Stimulated activated naive CD8-positive, alpha-beta T cell treated with anti-CD3 and anti-CD28 coated beads, Interleukin-15, Interleukin-2, amounts not matched to agents 100 ng/mL and 50 ng/mL, for 24 hours (primary cell): ENCODE measurements at regions not wholly inside any gene's neighbourhood (a gene's known extent, or its start where the extent isn't known, plus 50 kb on each side); places are given as distances from the start of the nearest gene placed in this dataset.

Source experiments
- H3K27ac Mint-ChIP-seq: one replicate; pipeline ENCODE4 v1.8.0; 2021; ENCODE audit warnings: mild to moderate bottlenecking, mixed read lengths
- H3K27me3 Mint-ChIP-seq: one replicate; pipeline ENCODE4 v1.8.0; 2021; ENCODE audit warnings: mixed read lengths
- H3K36me3 Mint-ChIP-seq: one replicate; pipeline ENCODE4 v1.8.0; 2021; ENCODE audit warnings: low read depth, mixed read lengths
- H3K4me1 Mint-ChIP-seq: one replicate; pipeline ENCODE4 v1.8.0; 2021; ENCODE audit warnings: low read depth, mixed read lengths
- H3K4me3 Mint-ChIP-seq: one replicate; pipeline ENCODE4 v1.8.0; 2021; ENCODE audit warnings: mild to moderate bottlenecking, mixed read lengths
- H3K9me3 Mint-ChIP-seq: one replicate; pipeline ENCODE4 v1.8.0; 2021; ENCODE audit warnings: mixed read lengths

GRCh38 chr2:103734911-103735310, 973.1 kb downstream of the TMEM182 start:
- Mint-ChIP-seq H3K4me1 (no peaks in the 10 kb centered on the region), H3K36me3 (no peaks in the 10 kb centered on the region), H3K27ac (no peak overlapping the region), H3K4me3 (no peak overlapping the region), H3K9me3 (peaks cover 25% of the 10 kb centered on the region), H3K27me3 (no peaks in the 10 kb centered on the region)

- Mint-ChIP-seq H3K27ac (no peak overlapping the region), H3K27me3 (no peaks in the 10 kb centered on the region), H3K4me1 (no peaks in the 10 kb centered on the region), H3K4me3 (no peak overlapping the region), H3K9me3 (peaks cover 10% of the 10 kb centered on the region), H3K36me3 (no peaks in the 10 kb centered on the region)
Measured at GRCh38 chr2:103738108-103738507, 976.3 kb downstream of the TMEM182 start.

GRCh38 chr2:103738606-103739005, 976.8 kb downstream of the TMEM182 start:
- no peak overlapping the region for H3K27ac Mint-ChIP-seq
- no peaks in the 10 kb centered on the region for H3K36me3 Mint-ChIP-seq
- H3K9me3 Mint-ChIP-seq, result peaks cover 8% of the 10 kb centered on the region
- no peak overlapping the region for H3K4me3 Mint-ChIP-seq
- no peaks in the 10 kb centered on the region for H3K4me1 Mint-ChIP-seq
- H3K27me3 Mint-ChIP-seq, result no peaks in the 10 kb centered on the region

- Mint-ChIP-seq H3K4me3 (no peak overlapping the region), H3K9me3 (peaks cover 4% of the 10 kb centered on the region), H3K27ac (no peak overlapping the region), H3K36me3 (no peaks in the 10 kb centered on the region), H3K27me3 (no peaks in the 10 kb centered on the region), H3K4me1 (no peaks in the 10 kb centered on the region)
Measured at GRCh38 chr2:103739186-103739585, 977.4 kb downstream of the TMEM182 start.

GRCh38 chr2:103739921-103740320, 978.1 kb downstream of the TMEM182 start:
- Mint-ChIP-seq H3K27me3 (no peaks in the 10 kb centered on the region), H3K36me3 (no peaks in the 10 kb centered on the region), H3K4me3 (no peak overlapping the region), H3K4me1 (no peaks in the 10 kb centered on the region), H3K27ac (no peak overlapping the region), H3K9me3 (no peaks in the 10 kb centered on the region)

GRCh38 chr2:103740631-103741030, 978.8 kb downstream of the TMEM182 start:
- Mint-ChIP-seq H3K9me3 (no peaks in the 10 kb centered on the region), H3K4me3 (no peak overlapping the region), H3K27me3 (no peaks in the 10 kb centered on the region), H3K27ac (no peak overlapping the region), H3K36me3 (no peaks in the 10 kb centered on the region), H3K4me1 (no peaks in the 10 kb centered on the region)

- Mint-ChIP-seq H3K36me3 (no peaks in the 10 kb centered on the region), H3K4me3 (no peak overlapping the region), H3K27me3 (no peaks in the 10 kb centered on the region), H3K4me1 (no peaks in the 10 kb centered on the region), H3K27ac (no peak overlapping the region), H3K9me3 (peaks cover 7% of the 10 kb centered on the region)
Measured at GRCh38 chr2:103743195-103743594, 981.4 kb downstream of the TMEM182 start.

- Mint-ChIP-seq H3K4me1 (no peaks in the 10 kb centered on the region), H3K27ac (no peak overlapping the region), H3K36me3 (no peaks in the 10 kb centered on the region), H3K9me3 (peaks cover 20% of the 10 kb centered on the region), H3K4me3 (no peak overlapping the region), H3K27me3 (no peaks in the 10 kb centered on the region)
Measured at GRCh38 chr2:103754530-103754929, 992.7 kb downstream of the TMEM182 start.

- Mint-ChIP-seq H3K27ac (no peak overlapping the region), H3K36me3 (no peaks in the 10 kb centered on the region), H3K4me1 (no peaks in the 10 kb centered on the region), H3K27me3 (no peaks in the 10 kb centered on the region), H3K4me3 (no peak overlapping the region), H3K9me3 (peaks cover 4% of the 10 kb centered on the region)
Measured at GRCh38 chr2:103773884-103774283, 1012.1 kb downstream of the TMEM182 start.

GRCh38 chr2:103780088-103780702, 1018.4 kb downstream of the TMEM182 start:
- Mint-ChIP-seq H3K36me3 (no peaks in the 10 kb centered on the region), H3K9me3 (peaks cover 4% of the 10 kb centered on the region), H3K27ac (no peak overlapping the region), H3K4me3 (no peak overlapping the region), H3K27me3 (no peaks in the 10 kb centered on the region), H3K4me1 (no peaks in the 10 kb centered on the region)

GRCh38 chr2:103781313-103781712, 1019.5 kb downstream of the TMEM182 start:
- Mint-ChIP-seq H3K27me3 (no peaks in the 10 kb centered on the region), H3K27ac (no peak overlapping the region), H3K36me3 (no peaks in the 10 kb centered on the region), H3K9me3 (peaks cover 4% of the 10 kb centered on the region), H3K4me1 (no peaks in the 10 kb centered on the region), H3K4me3 (no peak overlapping the region)

GRCh38 chr2:103784261-103784660, 1022.4 kb downstream of the TMEM182 start:
- Mint-ChIP-seq H3K9me3 (no peaks in the 10 kb centered on the region), H3K27me3 (no peaks in the 10 kb centered on the region), H3K36me3 (no peaks in the 10 kb centered on the region), H3K4me1 (no peaks in the 10 kb centered on the region), H3K27ac (no peak overlapping the region), H3K4me3 (no peak overlapping the region)

- Mint-ChIP-seq H3K9me3 (no peaks in the 10 kb centered on the region), H3K4me3 (no peak overlapping the region), H3K27ac (no peak overlapping the region), H3K36me3 (no peaks in the 10 kb centered on the region), H3K4me1 (no peaks in the 10 kb centered on the region), H3K27me3 (no peaks in the 10 kb centered on the region)
Measured at GRCh38 chr2:103785432-103785831, 1023.6 kb downstream of the TMEM182 start.

- no peaks in the 10 kb centered on the region for H3K9me3 Mint-ChIP-seq
- H3K4me3 Mint-ChIP-seq, result no peak overlapping the region
- H3K27ac Mint-ChIP-seq, result no peak overlapping the region
- H3K27me3 Mint-ChIP-seq, result no peaks in the 10 kb centered on the region
- no peaks in the 10 kb centered on the region for H3K36me3 Mint-ChIP-seq
- H3K4me1 Mint-ChIP-seq, result no peaks in the 10 kb centered on the region
Measured at GRCh38 chr2:103785956-103786355, 1024.1 kb downstream of the TMEM182 start.

- Mint-ChIP-seq H3K4me3 (no peak overlapping the region), H3K36me3 (no peaks in the 10 kb centered on the region), H3K27me3 (no peaks in the 10 kb centered on the region), H3K9me3 (no peaks in the 10 kb centered on the region), H3K4me1 (no peaks in the 10 kb centered on the region), H3K27ac (no peak overlapping the region)
Measured at GRCh38 chr2:103788389-103788788, 1026.6 kb downstream of the TMEM182 start.

- H3K9me3 Mint-ChIP-seq, result no peaks in the 10 kb centered on the region
- no peak overlapping the region for H3K4me3 Mint-ChIP-seq
- no peaks in the 10 kb centered on the region for H3K36me3 Mint-ChIP-seq
- no peaks in the 10 kb centered on the region for H3K27me3 Mint-ChIP-seq
- no peaks in the 10 kb centered on the region for H3K4me1 Mint-ChIP-seq
- H3K27ac Mint-ChIP-seq, result no peak overlapping the region
Measured at GRCh38 chr2:103788951-103789350, 1027.1 kb downstream of the TMEM182 start.
